Transverse colon (tissue), 4 donors: ENCODE measurements at regions not wholly inside any gene's neighbourhood (a gene's known extent, or its start where the extent isn't known, plus 50 kb on each side); places are given as distances from the start of the nearest gene placed in this dataset.

Experiments
- DNase-seq: peaks from one replicate; pipeline ENCODE4 v3.0.0-alpha.2; 2019
- H3K27ac ChIP-seq, 4 donors: fragments of 200-600 bp; sonication (generic); 2 replicates each; pipeline ENCODE4 v1.5.1; 2016 to 2018; ENCODE audit warnings: inconsistent platforms in 4 of 4
- H3K27me3 ChIP-seq: fragments of 200-600 bp; sonication (generic); 2 replicates; pipeline ENCODE4 v1.5.1; 2017; ENCODE audit warnings: inconsistent platforms
- H3K36me3 ChIP-seq, 4 donors: fragments of 200-600 bp; sonication (generic); 2 replicates each; pipeline ENCODE4 v1.5.1; 2017 to 2019; ENCODE audit warnings: inconsistent platforms in 4 of 4
- H3K4me1 ChIP-seq, 4 donors: fragments of 200-600 bp; sonication (generic); 2 replicates each; pipeline ENCODE4 v1.5.1; 2017 to 2020; ENCODE audit warnings: inconsistent platforms in 4 of 4
- H3K4me3 ChIP-seq, 4 donors: fragments of 200-600 bp; sonication (generic); 1 replicate in 1 of 4; 2 replicates in 3 of 4; pipeline versions ENCODE4 v1.5.1 to v1.6.1; 2017 to 2019; ENCODE audit warnings: inconsistent platforms in 4 of 4
- H3K9me3 ChIP-seq, 2 donors: fragments of 200-600 bp; sonication (generic); 2 replicates each; pipeline ENCODE4 v1.5.1; 2017 to 2019; ENCODE audit warnings: inconsistent platforms in 2 of 2
- EP300 ChIP-seq: sonication (generic); formaldehyde crosslinking; IDR thresholded peaks from one replicate; pipeline ENCODE4 v1.6.1; 2017; ENCODE audit warnings: antibody characterized with exemption, low read depth
- POLR2A ChIP-seq: fragments of 450-650 bp; IDR thresholded peaks from one replicate; pipeline ENCODE4 v1.6.1; 2016; ENCODE audit warnings: antibody characterized with exemption, mild to moderate bottlenecking, moderate library complexity
- POLR2AphosphoS5 ChIP-seq, 3 donors: sonication (generic); formaldehyde crosslinking; IDR thresholded peaks; one replicate each; pipeline ENCODE4 v1.6.1; 2016; ENCODE audit warnings: antibody characterized with exemption in 3 of 3
- whole genome bisulfite sequencing, 2 donors: methylation state at CpG; one replicate each; pipeline ENCODE4 v1.1.5; 2018; ENCODE audit warnings: low coverage in 1 of 2; 5-methylcytosine and 5-hydroxymethylcytosine counted together
- in situ Hi-C, 4 donors: fragments of 200-750 bp; cut with MboI; loops; one replicate each; pipeline versions ENCODE4 v1.15.0 to v1.15.1; 2017; ENCODE audit warnings: low sequenced_read_pairs in 3 of 4, low pct_ligation_motif_present in 1 of 4, low pct_unique_long_range_greater_than_20kb in 1 of 4
- intact Hi-C: fragments of 100-400 bp; cut with DNase I; formaldehyde crosslinking; loops from one replicate; pipeline ENCODE4 v1.15.1; 2023; ENCODE audit warnings: low total_unique reads
- TF ChIP-seq, protein P1 (sequence below), 5 experiments: fragments of 200-600 bp in 3 of 5; fragments of 450-650 bp in 2 of 5; sonication (generic) in 3 of 5; IDR thresholded peaks; 1 replicate in 2 of 5; 2 replicates in 3 of 5; pipeline ENCODE4 v1.5.1; 2016 to 2017; ENCODE audit warnings: antibody characterized with exemption in 5 of 5, inconsistent platforms in 3 of 5, mild to moderate bottlenecking in 2 of 5, moderate library complexity in 1 of 5

DNA sequence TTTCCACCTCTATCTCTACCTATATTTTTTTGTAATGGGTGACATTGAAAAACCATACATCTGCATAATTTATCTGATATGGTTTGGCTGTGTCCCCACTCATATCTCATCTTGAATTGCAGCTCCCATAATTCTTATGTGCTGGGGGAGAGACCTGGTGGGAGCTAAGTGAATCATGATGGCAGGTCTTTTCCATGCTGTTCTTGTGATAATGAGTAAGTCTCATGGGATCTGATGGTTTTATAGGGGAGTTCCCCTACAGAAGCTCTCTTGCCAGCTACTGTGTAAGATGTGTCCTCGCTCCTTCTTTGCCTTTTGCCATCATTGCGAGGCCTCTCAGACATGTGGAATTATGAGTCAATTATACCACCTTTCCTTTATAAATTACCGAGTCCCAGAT lies 551.0 kb upstream of the ANO5 start:
- DNase-seq = no peak
- H3K36me3 ChIP-seq = no peaks in the 10 kb centered on the region
- H3K4me1 ChIP-seq = no peaks in the 10 kb centered on the region
- in situ Hi-C loops = no loop called here
- H3K9me3 ChIP-seq = peaks cover 0 to 2% of the 10 kb centered on the region in 2 donors
- no peak overlapping the region for H3K4me3 ChIP-seq
- intact Hi-C loops = no loop called here
- no peak for TF ChIP-seq EP300
- TF ChIP-seq POLR2A = no peak
- TF ChIP-seq, protein P1, sequence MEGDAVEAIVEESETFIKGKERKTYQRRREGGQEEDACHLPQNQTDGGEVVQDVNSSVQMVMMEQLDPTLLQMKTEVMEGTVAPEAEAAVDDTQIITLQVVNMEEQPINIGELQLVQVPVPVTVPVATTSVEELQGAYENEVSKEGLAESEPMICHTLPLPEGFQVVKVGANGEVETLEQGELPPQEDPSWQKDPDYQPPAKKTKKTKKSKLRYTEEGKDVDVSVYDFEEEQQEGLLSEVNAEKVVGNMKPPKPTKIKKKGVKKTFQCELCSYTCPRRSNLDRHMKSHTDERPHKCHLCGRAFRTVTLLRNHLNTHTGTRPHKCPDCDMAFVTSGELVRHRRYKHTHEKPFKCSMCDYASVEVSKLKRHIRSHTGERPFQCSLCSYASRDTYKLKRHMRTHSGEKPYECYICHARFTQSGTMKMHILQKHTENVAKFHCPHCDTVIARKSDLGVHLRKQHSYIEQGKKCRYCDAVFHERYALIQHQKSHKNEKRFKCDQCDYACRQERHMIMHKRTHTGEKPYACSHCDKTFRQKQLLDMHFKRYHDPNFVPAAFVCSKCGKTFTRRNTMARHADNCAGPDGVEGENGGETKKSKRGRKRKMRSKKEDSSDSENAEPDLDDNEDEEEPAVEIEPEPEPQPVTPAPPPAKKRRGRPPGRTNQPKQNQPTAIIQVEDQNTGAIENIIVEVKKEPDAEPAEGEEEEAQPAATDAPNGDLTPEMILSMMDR (IDR thresholded peaks at IDR 0.05) = no peak
- no peak for TF ChIP-seq POLR2AphosphoS5 (IDR thresholded peaks at IDR 0.05)
- H3K27me3 ChIP-seq = no peaks in the 10 kb centered on the region
- 50 to 80% methylated on average over 3 of the region's 3 CpGs for WGBS, 2 donors
- no peak overlapping the region for H3K27ac ChIP-seq

DNA sequence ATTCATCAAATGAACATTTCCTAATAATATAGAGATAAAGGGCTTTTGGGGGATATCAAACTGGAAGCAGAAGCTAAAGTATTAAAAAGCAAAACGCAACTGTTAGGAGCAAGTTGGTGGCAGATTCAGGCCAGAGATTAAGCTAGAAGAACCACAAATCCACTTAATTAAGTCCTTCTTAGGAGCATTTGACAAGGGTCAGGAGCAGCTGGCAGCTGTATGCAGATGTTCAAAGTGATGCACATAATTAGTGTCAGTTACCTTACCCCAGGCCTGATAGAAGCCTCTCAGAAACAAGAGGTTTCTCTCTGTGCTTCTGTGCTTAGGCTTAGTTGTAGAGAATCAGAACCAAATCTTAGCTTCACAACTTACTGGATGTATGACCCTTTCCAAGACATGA lies 546.5 kb upstream of the ANO5 start:
- WGBS, 2 donors = 50 to 85% methylated on average over 1 of the region's 1 CpG
- no peaks in the 10 kb centered on the region for H3K4me1 ChIP-seq
- H3K4me3 ChIP-seq = no peak overlapping the region
- in situ Hi-C loops (no loop called here), intact Hi-C loops (no loop called here)
- H3K27me3 ChIP-seq = no peaks in the 10 kb centered on the region
- no peak overlapping the region for H3K27ac ChIP-seq
- no peak for DNase-seq
- no peaks in the 10 kb centered on the region for H3K36me3 ChIP-seq
- TF ChIP-seq, protein P1 (IDR thresholded peaks at IDR 0.05) = no peak
- TF ChIP-seq EP300 (no peak), POLR2AphosphoS5 (IDR thresholded peaks at IDR 0.05) (no peak), POLR2A (no peak)
- H3K9me3 ChIP-seq = no peaks in the 10 kb centered on the region

DNA sequence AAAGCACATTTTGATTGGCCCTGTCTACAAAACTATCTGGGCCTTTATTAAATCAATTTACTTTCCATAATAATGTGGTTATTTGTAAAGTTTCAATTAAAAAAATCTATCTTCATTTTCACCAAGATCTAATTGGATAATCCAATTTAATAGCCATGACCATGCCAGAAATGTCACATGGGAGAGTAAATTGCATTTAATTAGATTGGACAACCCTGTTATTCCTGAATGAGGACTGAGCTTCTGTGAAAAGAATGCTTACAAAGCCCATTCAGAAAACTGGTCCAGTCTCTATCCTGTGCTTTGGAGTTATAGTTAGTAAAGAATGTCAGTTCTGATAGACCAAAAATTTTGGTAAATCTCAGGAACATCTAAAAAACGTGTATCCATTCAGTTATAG lies 541.9 kb upstream of the ANO5 start:
- Histone ChIP-seq H3K4me1 (no peaks in the 10 kb centered on the region), H3K36me3 (no peaks in the 10 kb centered on the region), H3K27me3 (no peaks in the 10 kb centered on the region), H3K9me3 (no peaks in the 10 kb centered on the region), H3K4me3 (no peak overlapping the region), H3K27ac (no peak overlapping the region)
- in situ Hi-C loops = no loop called here
- 19 to 30% methylated on average over 1 of the region's 1 CpG for WGBS, 2 donors
- intact Hi-C loops = no loop called here
- TF ChIP-seq, protein P1 (IDR thresholded peaks at IDR 0.05) = no peak
- DNase-seq = no peak

DNA sequence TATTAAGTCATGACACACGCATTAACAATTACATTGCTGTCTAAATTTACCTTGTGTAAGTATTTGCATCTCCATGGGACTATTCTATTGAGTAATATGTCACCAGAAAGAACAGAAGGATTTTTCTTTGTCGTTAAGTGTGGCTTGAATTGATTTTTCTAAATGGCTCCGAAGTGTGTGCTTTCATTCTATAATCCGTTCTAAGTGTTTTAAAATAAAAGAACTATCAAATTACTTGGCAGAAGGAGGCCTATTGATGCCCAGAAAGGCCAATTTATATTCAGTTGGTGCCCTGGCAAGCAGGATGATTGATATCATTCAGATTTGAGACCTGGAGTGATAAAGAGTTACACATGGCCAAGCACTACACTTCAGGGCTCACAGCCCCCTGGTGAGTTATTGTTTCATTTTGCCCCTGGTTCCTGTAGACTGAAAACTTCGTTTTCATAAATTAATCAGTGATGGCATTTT lies 538.9 kb upstream of the ANO5 start:
- no peaks in the 10 kb centered on the region for H3K27me3 ChIP-seq
- no peak overlapping the region for H3K27ac ChIP-seq
- in situ Hi-C loops (no loop called here), intact Hi-C loops (no loop called here)
- no peaks in the 10 kb centered on the region for H3K9me3 ChIP-seq
- H3K4me1 ChIP-seq = no peaks in the 10 kb centered on the region
- no peaks in the 10 kb centered on the region for H3K36me3 ChIP-seq
- no peak for DNase-seq
- no peak for TF ChIP-seq EP300
- TF ChIP-seq, protein P1 (IDR thresholded peaks at IDR 0.05) = no peak
- WGBS, 2 donors = 50 to 54% methylated on average over 4 to 5 of the region's 5 CpGs
- no peak overlapping the region for H3K4me3 ChIP-seq
